H1 (cell line): ENCODE measurements at regions not wholly inside any gene's neighbourhood (a gene's known extent, or its start where the extent isn't known, plus 50 kb on each side); places are given as distances from the start of the nearest gene placed in this dataset.

Source experiments
- CTCF ChIA-PET: fragments of 300-600 bp; sonication (Branson Sonifier 250); formaldehyde crosslinking; loops from one replicate; lab custom pipeline; 2021; ENCODE audit not compliant: partially characterized antibody; lab: Charles Lee
- POLR2A ChIA-PET: fragments of 300-600 bp; sonication (Branson Sonifier 250); formaldehyde crosslinking; loops from one replicate; lab custom pipeline; 2021; ENCODE audit warnings: inconsistent platforms; ENCODE audit not compliant: partially characterized antibody; lab: Charles Lee
- DNase-seq, 2 experiments: peaks; one replicate each; pipeline versions ENCODE4 v3.0.0 to v3.0.0-alpha.2; 2010 to 2022; ENCODE audit warnings: low spot score in 2 of 2, low read depth in 1 of 2, mixed read lengths in 1 of 2
- FAIRE-seq: peaks from 2 replicates; lab custom pipeline; 2011; peaks lifted over from hg19 to GRCh38; lab: Jason Lieb, UNC
- H2AFZ ChIP-seq: 2 replicates; pipeline ENCODE4 v1.8.1; 2012; ENCODE audit warnings: low read length, inconsistent platforms
- H2AK5ac ChIP-seq: 2 replicates; pipeline ENCODE4 v1.6.1; 2013; ENCODE audit warnings: low read depth, low read length
- H2BK120ac ChIP-seq: replicated peaks from 2 replicates; pipeline ENCODE3; 2013; ENCODE audit warnings: low read depth, low read length, inconsistent platforms
- H2BK12ac ChIP-seq: 2 replicates; pipeline ENCODE4 v1.6.1; 2013; ENCODE audit warnings: low read depth, low read length
- H2BK15ac ChIP-seq: 2 replicates; pipeline ENCODE4 v1.6.1; 2013; ENCODE audit warnings: low read length
- H2BK20ac ChIP-seq: 2 replicates; pipeline ENCODE4 v1.6.1; 2013; ENCODE audit warnings: low read length
- H2BK5ac ChIP-seq: 2 replicates; pipeline ENCODE4 v1.6.1; 2013; ENCODE audit warnings: low read depth, low read length
- H3K14ac ChIP-seq: 2 replicates; pipeline ENCODE4 v1.6.1; 2013; ENCODE audit warnings: inconsistent platforms; ENCODE audit not compliant: insufficient read length
- H3K18ac ChIP-seq: 2 replicates; pipeline ENCODE4 v1.6.1; 2013; ENCODE audit warnings: low read length; ENCODE audit errors: extremely low read depth
- H3K23ac ChIP-seq: 2 replicates; pipeline ENCODE4 v1.6.1; 2013; ENCODE audit warnings: inconsistent platforms; ENCODE audit not compliant: insufficient read length
- H3K23me2 ChIP-seq: 2 replicates; pipeline ENCODE4 v1.6.1; 2013; ENCODE audit warnings: low read depth, low read length
- H3K27ac ChIP-seq: 2 replicates; pipeline ENCODE4 v1.6.1; 2011; ENCODE audit warnings: low read depth, low read length, inconsistent platforms
- H3K27me3 ChIP-seq, 4 experiments: replicated peaks in 1 of 4; 1 replicate in 1 of 4; 2 replicates in 3 of 4; pipeline versions ENCODE4 v1.6.1 to v1.8.1; 2011 to 2013; ENCODE audit warnings: low read length in 3 of 4, mild to moderate bottlenecking in 3 of 4, inconsistent platforms in 2 of 4, mixed read lengths in 2 of 4, moderate library complexity in 1 of 4; ENCODE audit not compliant: control insufficient read depth in 3 of 4, insufficient read depth in 3 of 4; ENCODE audit errors: extremely low read depth in 1 of 4
- H3K36me3 ChIP-seq, 4 experiments: 2 replicates each; pipeline versions ENCODE4 v1.6.1 to v1.8.1; 2011 to 2013; ENCODE audit warnings: mild to moderate bottlenecking in 4 of 4, low read length in 3 of 4, moderate library complexity in 2 of 4, control low read depth in 1 of 4, inconsistent platforms in 1 of 4; ENCODE audit not compliant: insufficient read depth in 4 of 4, control insufficient read depth in 2 of 4
- H3K4ac ChIP-seq: replicated peaks from 2 replicates; pipeline ENCODE3; 2013; ENCODE audit warnings: low read length, low read depth, mixed read lengths, inconsistent platforms; ENCODE audit not compliant: insufficient read length
- H3K4me1 ChIP-seq, 4 experiments: replicated peaks in 1 of 4; 1 replicate in 1 of 4; 2 replicates in 3 of 4; pipeline versions ENCODE4 v1.6.1 to v1.8.1; 2011 to 2013; ENCODE audit warnings: low read length in 3 of 4, inconsistent platforms in 2 of 4, mixed read lengths in 1 of 4; ENCODE audit not compliant: insufficient read depth in 4 of 4, control insufficient read depth in 3 of 4
- H3K4me2 ChIP-seq, 2 experiments: 2 replicates each; pipeline versions ENCODE4 v1.6.1 to v1.8.1; 2011 to 2013; ENCODE audit warnings: low read depth in 2 of 2, low read length in 2 of 2, control low read depth in 1 of 2, inconsistent platforms in 1 of 2, mild to moderate bottlenecking in 1 of 2; ENCODE audit not compliant: insufficient read depth in 1 of 2
- H3K4me3 ChIP-seq, 4 experiments: fragments of 200-600, 300-600 bp in 1 of 4; sonication (generic), shearing (Covaris generic), sonication (Bioruptor Twin) in 1 of 4; 2 replicates each; pipeline versions ENCODE4 v1.5.1 to v1.8.1; 2011 to 2016; ENCODE audit warnings: low read length in 4 of 4, low read depth in 3 of 4, control low read depth in 2 of 4, inconsistent platforms in 2 of 4, mild to moderate bottlenecking in 2 of 4, mixed read lengths in 1 of 4, moderate library complexity in 1 of 4; ENCODE audit not compliant: insufficient read depth in 2 of 4; ENCODE audit errors: extremely low read depth in 1 of 4
- H3K56ac ChIP-seq: replicated peaks from 2 replicates; pipeline ENCODE3; 2013; ENCODE audit warnings: low read depth, mild to moderate bottlenecking, mixed read lengths, low read length, inconsistent platforms; ENCODE audit not compliant: insufficient read length
- H3K79me1 ChIP-seq: 2 replicates; pipeline ENCODE4 v1.6.1; 2013; ENCODE audit warnings: low read depth, low read length, control low read depth
- H3K79me2 ChIP-seq, 2 experiments: 2 replicates each; pipeline versions ENCODE4 v1.6.1 to v1.8.1; 2012 to 2013; ENCODE audit warnings: low read length in 2 of 2, mild to moderate bottlenecking in 2 of 2, inconsistent platforms in 1 of 2; ENCODE audit not compliant: insufficient read depth in 2 of 2, control insufficient read depth in 1 of 2
- H3K9ac ChIP-seq, 4 experiments: replicated peaks in 1 of 4; 1 replicate in 1 of 4; 2 replicates in 3 of 4; pipeline versions ENCODE4 v1.6.1 to v1.8.1; 2011 to 2013; ENCODE audit warnings: low read depth in 3 of 4, low read length in 3 of 4, control low read depth in 2 of 4, mild to moderate bottlenecking in 2 of 4, moderate library complexity in 2 of 4, inconsistent platforms in 1 of 4; ENCODE audit errors: extremely low read depth in 1 of 4
- H3K9me3 ChIP-seq, 2 experiments: 2 replicates each; pipeline versions ENCODE4 v1.6.1 to v1.8.1; 2012 to 2013; ENCODE audit warnings: mild to moderate bottlenecking in 2 of 2, moderate library complexity in 2 of 2, control low read depth in 1 of 2, inconsistent platforms in 1 of 2, low read depth in 1 of 2, low read length in 1 of 2, mixed read lengths in 1 of 2; ENCODE audit not compliant: insufficient read depth in 2 of 2
- H4K20me1 ChIP-seq, 2 experiments: replicated peaks in 1 of 2; 2 replicates each; pipeline versions ENCODE3 to v1.8.1; 2011 to 2013; ENCODE audit warnings: inconsistent platforms in 2 of 2, low read length in 2 of 2, mild to moderate bottlenecking in 1 of 2; ENCODE audit not compliant: insufficient read depth in 2 of 2, control insufficient read depth in 1 of 2
- H4K5ac ChIP-seq: 2 replicates; pipeline ENCODE4 v1.6.1; 2013; ENCODE audit warnings: low read length, low read depth, mixed read lengths, inconsistent platforms; ENCODE audit not compliant: insufficient read length
- H4K8ac ChIP-seq: 2 replicates; pipeline ENCODE4 v1.8.0; 2013; ENCODE audit warnings: mild to moderate bottlenecking, moderate library complexity, low read length, inconsistent platforms; ENCODE audit not compliant: insufficient read depth; ENCODE audit errors: extremely low read depth
- H4K91ac ChIP-seq: replicated peaks from 2 replicates; pipeline ENCODE3; 2013; ENCODE audit warnings: low read length, mixed read lengths, inconsistent platforms; ENCODE audit not compliant: insufficient read length
- MAFK ChIP-seq: IDR thresholded peaks from 2 replicates; pipeline ENCODE4 v1.6.1; 2012; ENCODE audit warnings: low read depth, mild to moderate bottlenecking, improper control_type of control experiment, low read length
- WGBS, 2 experiments: shearing (Covaris generic) in 1 of 2; methylation state at CpG; one replicate each; pipeline versions ENCODE4 v1.1.6 to v1.1.7; 2013 to 2015; ENCODE audit warnings: low lambda C conversion rate in 2 of 2, mixed read lengths in 2 of 2, inconsistent platforms in 1 of 2, low coverage in 1 of 2, missing lambda C conversion rate in 1 of 2; ENCODE audit not compliant: insufficient replicate concordance in 2 of 2, insufficient coverage in 1 of 2, insufficient read length in 1 of 2; ENCODE audit errors: extremely low coverage in 1 of 2, missing lambda C conversion rate in 1 of 2; 5-methylcytosine and 5-hydroxymethylcytosine counted together

DNA sequence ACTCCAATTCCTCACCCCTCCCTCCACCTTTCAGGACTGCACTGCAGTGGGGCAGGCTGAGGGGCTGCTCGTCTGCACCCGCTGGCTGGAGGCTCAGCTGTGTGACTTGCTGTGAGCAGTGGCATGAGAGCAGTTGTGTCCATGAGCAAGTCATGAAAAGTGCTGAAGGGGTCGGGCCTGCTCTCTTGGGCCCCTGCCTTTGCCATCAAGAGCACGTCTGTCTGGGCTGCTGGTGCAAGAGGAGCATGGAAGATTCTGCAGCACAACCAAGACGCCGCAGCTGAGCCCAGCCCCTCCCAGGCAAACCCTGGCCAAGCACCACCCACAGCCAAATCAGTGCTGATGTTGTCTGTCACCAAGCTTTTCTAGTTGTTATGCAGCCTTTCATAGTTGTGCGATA lies 284.3 kb downstream of the TCERG1L start:
- Histone ChIP-seq H2AK5ac (no peak overlapping the region), H3K27me3 (no peaks in the 10 kb centered on the region), H2BK5ac (no peak overlapping the region; the same call in 1 of the 2 replicates), H4K20me1 (no peaks in the 10 kb centered on the region), H4K91ac (no peak overlapping the region), H2BK15ac (no peak overlapping the region), H3K56ac (no peak overlapping the region), H3K79me2 (no peaks in the 10 kb centered on the region), H2BK20ac (no peak overlapping the region), H3K4me2 (no peak overlapping the region), H3K9ac (no peak overlapping the region), H3K4me3 (no peak overlapping the region), H2BK120ac (no peak overlapping the region), H2AFZ (no peak overlapping the region), H4K5ac (no peak overlapping the region), H4K8ac (no peak overlapping the region), H3K14ac (no peak overlapping the region), H3K4me1 (peaks cover 0 to 2% (median 0%) of the 10 kb centered on the region in 4 experiments; a peak in 1 of 7 replicates), H3K18ac (no peak overlapping the region), H3K79me1 (no peaks in the 10 kb centered on the region), H3K4ac (no peak overlapping the region), H2BK12ac (no peak overlapping the region; the same call in 1 of the 2 replicates), H3K27ac (no peak overlapping the region), H3K23ac (no peak overlapping the region), H3K23me2 (no peaks in the 10 kb centered on the region), H3K9me3 (no peaks in the 10 kb centered on the region), H3K36me3 (no peaks in the 10 kb centered on the region)
- ChIA-PET POLR2A (interaction anchor here (0.7 kb wide), 1 partner anchor 26 kb away, joined by 3 read pairs; no protein-coding TSS in a partner anchor), CTCF (no interaction called here)
- 88% methylated on average over 7 of the region's 7 CpGs; no CpG with 5 or more reads in 1 of the 2 experiments for WGBS, 2 experiments
- FAIRE-seq (no peak), DNase-seq (no peak)
- TF ChIP-seq MAFK, result no peak
